IPS-18a (cell line): ENCODE measurements at regions not wholly inside any gene's neighbourhood (a gene's known extent, or its start where the extent isn't known, plus 50 kb on each side); places are given as distances from the start of the nearest gene placed in this dataset.
"Not testable (repeated sequence)": the region's sequence is repeated elsewhere in the genome, so short reads cannot be mapped to it uniquely, and the experiment has no call there.

Experiments used
- H3K27ac ChIP-seq: one replicate; pipeline ENCODE4 v1.5.1; 2013; ENCODE audit warnings: low read length
- H3K27me3 ChIP-seq: one replicate; pipeline ENCODE4 v1.6.1; 2013; ENCODE audit warnings: mild to moderate bottlenecking, low read length; ENCODE audit not compliant: control insufficient read depth, insufficient read depth
- H3K36me3 ChIP-seq: one replicate; pipeline ENCODE4 v1.6.1; 2013; ENCODE audit warnings: low read depth, low read length; ENCODE audit not compliant: control insufficient read depth
- H3K4me1 ChIP-seq: one replicate; pipeline ENCODE4 v1.6.1; 2013; ENCODE audit warnings: low read depth, low read length; ENCODE audit not compliant: control insufficient read depth
- H3K4me3 ChIP-seq: one replicate; pipeline ENCODE4 v1.5.1; 2013; ENCODE audit warnings: low read length
- H3K9ac ChIP-seq: one replicate; pipeline ENCODE4 v1.6.1; 2013; ENCODE audit warnings: mild to moderate bottlenecking, low read length, moderate library complexity
- H3K9me3 ChIP-seq: one replicate; pipeline ENCODE4 v1.6.1; 2013; ENCODE audit warnings: low read depth, low read length; ENCODE audit not compliant: control insufficient read depth

GRCh38 chr10:60611291-60611747, 167.0 kb upstream of the CDK1 start:
- no peak overlapping the region for H3K27ac ChIP-seq
- H3K9ac ChIP-seq, result no peak overlapping the region

GRCh38 chr10:60607372-60607771, 170.9 kb upstream of the CDK1 start:
- Histone ChIP-seq H3K4me1 (no peaks in the 10 kb centered on the region), H3K27me3 (no peaks in the 10 kb centered on the region), H3K9me3 (no peaks in the 10 kb centered on the region), H3K27ac (no peak overlapping the region), H3K4me3 (no peak overlapping the region), H3K36me3 (no peaks in the 10 kb centered on the region), H3K9ac (no peak overlapping the region)

More at GRCh38 chr10:60611291-60611747, 167.0 kb upstream of the CDK1 start:
- Histone ChIP-seq H3K27me3 (no peaks in the 10 kb centered on the region), H3K4me3 (no peak overlapping the region), H3K36me3 (no peaks in the 10 kb centered on the region), H3K9me3 (no peaks in the 10 kb centered on the region), H3K4me1 (no peaks in the 10 kb centered on the region)

GRCh38 chr10:60606343-60607080, 171.8 kb upstream of the CDK1 start:
- Histone ChIP-seq H3K27me3 (no peaks in the 10 kb centered on the region), H3K4me1 (no peaks in the 10 kb centered on the region), H3K27ac (no peak overlapping the region), H3K4me3 (no peak overlapping the region), H3K36me3 (no peaks in the 10 kb centered on the region), H3K9ac (no peak overlapping the region), H3K9me3 (no peaks in the 10 kb centered on the region)

GRCh38 chr10:60605476-60605875, 172.8 kb upstream of the CDK1 start:
- H3K36me3 ChIP-seq, result no peaks in the 10 kb centered on the region
- H3K27ac ChIP-seq, result no peak overlapping the region
- no peaks in the 10 kb centered on the region for H3K4me1 ChIP-seq
- H3K4me3 ChIP-seq, result no peak overlapping the region
- H3K9me3 ChIP-seq, result no peaks in the 10 kb centered on the region
- no peaks in the 10 kb centered on the region for H3K27me3 ChIP-seq
- no peak overlapping the region for H3K9ac ChIP-seq

- Histone ChIP-seq H3K36me3 (no peaks in the 10 kb centered on the region), H3K27me3 (no peaks in the 10 kb centered on the region), H3K4me3 (no peak overlapping the region), H3K4me1 (no peaks in the 10 kb centered on the region), H3K9ac (no peak overlapping the region), H3K27ac (no peak overlapping the region), H3K9me3 (no peaks in the 10 kb centered on the region)
Observed at GRCh38 chr10:60604342-60604741, 173.9 kb upstream of the CDK1 start.

GRCh38 chr10:60597513-60597912, 180.8 kb upstream of the CDK1 start:
- no peaks in the 10 kb centered on the region for H3K27me3 ChIP-seq
- H3K4me3 ChIP-seq, result no peak overlapping the region
- H3K36me3 ChIP-seq, result no peaks in the 10 kb centered on the region
- H3K27ac ChIP-seq, result no peak overlapping the region
- H3K9me3 ChIP-seq, result no peaks in the 10 kb centered on the region
- no peak overlapping the region for H3K9ac ChIP-seq
- peaks cover 4% of the 10 kb centered on the region for H3K4me1 ChIP-seq

GRCh38 chr10:60595852-60596251, 182.4 kb upstream of the CDK1 start:
- H3K27ac ChIP-seq, result no peak overlapping the region
- peaks cover 4% of the 10 kb centered on the region for H3K4me1 ChIP-seq
- H3K9ac ChIP-seq, result no peak overlapping the region
- H3K4me3 ChIP-seq, result no peak overlapping the region
- H3K36me3 ChIP-seq, result no peaks in the 10 kb centered on the region
- H3K27me3 ChIP-seq, result no peaks in the 10 kb centered on the region
- no peaks in the 10 kb centered on the region for H3K9me3 ChIP-seq

GRCh38 chr10:60594476-60595051, 183.7 kb upstream of the CDK1 start:
- no peak overlapping the region for H3K9ac ChIP-seq
- peaks cover 4% of the 10 kb centered on the region for H3K4me1 ChIP-seq
- H3K4me3 ChIP-seq, result no peak overlapping the region
- no peaks in the 10 kb centered on the region for H3K36me3 ChIP-seq
- no peaks in the 10 kb centered on the region for H3K27me3 ChIP-seq
- H3K9me3 ChIP-seq, result no peaks in the 10 kb centered on the region
- no peak overlapping the region for H3K27ac ChIP-seq

- Histone ChIP-seq H3K36me3 (no peaks in the 10 kb centered on the region), H3K9ac (no peak overlapping the region), H3K27ac (no peak overlapping the region), H3K4me3 (no peak overlapping the region), H3K27me3 (no peaks in the 10 kb centered on the region), H3K9me3 (no peaks in the 10 kb centered on the region), H3K4me1 (peaks cover 4% of the 10 kb centered on the region)
Observed at GRCh38 chr10:60591119-60591518, 187.2 kb upstream of the CDK1 start.

- Histone ChIP-seq H3K9me3 (no peaks in the 10 kb centered on the region), H3K4me3 (no peak overlapping the region), H3K9ac (no peak overlapping the region), H3K27me3 (no peaks in the 10 kb centered on the region), H3K4me1 (no peaks in the 10 kb centered on the region), H3K36me3 (no peaks in the 10 kb centered on the region), H3K27ac (no peak overlapping the region)
Observed at GRCh38 chr10:60589376-60589775, 188.9 kb upstream of the CDK1 start.

- not testable (repeated sequence) for H3K4me1 ChIP-seq, H3K4me3 ChIP-seq, H3K9ac ChIP-seq, H3K36me3 ChIP-seq, H3K9me3 ChIP-seq, H3K27ac ChIP-seq, H3K27me3 ChIP-seq
Observed at GRCh38 chr10:60581782-60582181, 192.1 kb upstream of the ANK3 start.

- no peak overlapping the region for H3K9ac ChIP-seq
- no peaks in the 10 kb centered on the region for H3K36me3 ChIP-seq
- H3K4me3 ChIP-seq, result no peak overlapping the region
- H3K27ac ChIP-seq, result no peak overlapping the region
- no peaks in the 10 kb centered on the region for H3K27me3 ChIP-seq
- H3K9me3 ChIP-seq, result no peaks in the 10 kb centered on the region
- H3K4me1 ChIP-seq, result peaks cover 21% of the 10 kb centered on the region
Observed at GRCh38 chr10:60578217-60578616, 188.5 kb upstream of the ANK3 start.
